B cell (primary cell): ENCODE measurements at regions not wholly inside any gene's neighbourhood (a gene's known extent, or its start where the extent isn't known, plus 50 kb on each side); places are given as distances from the start of the nearest gene placed in this dataset.

ENCODE experiments used
- CTCF ChIP-seq: fragments of 200-600 bp; IDR thresholded peaks from one replicate; pipeline ENCODE4 v1.8.0; 2022; ENCODE audit warnings: antibody characterized with exemption, mild to moderate bottlenecking
- EZH2 ChIP-seq: IDR thresholded peaks from 2 replicates; pipeline ENCODE4 v1.6.1; 2012; ENCODE audit warnings: borderline replicate concordance, low read depth, mild to moderate bottlenecking, moderate library complexity, low read length; ENCODE audit not compliant: insufficient read depth, poor library complexity, severe bottlenecking

- TF ChIP-seq CTCF (no peak), EZH2 (no peak)
Measured at GRCh38 chr7:109895536-109895935, 1195.4 kb upstream of the LRRN3 start.
